ENCODE measurements at regions not wholly inside any gene's neighbourhood (a gene's known extent, or its start where the extent isn't known, plus 50 kb on each side); places are given as distances from the start of the nearest gene placed in this dataset.
"Not testable (repeated sequence)": the region's sequence is repeated elsewhere in the genome, so short reads cannot be mapped to it uniquely, and the experiment has no call there.

GRCh38 chr1:96524100-96524499, 197.5 kb upstream of the PTBP2 start:
- peak; percentile 8 to 60 for DNase-seq (ENCODE audit: low read depth in 1 of 2, low spot score in 1 of 2)

DNA sequence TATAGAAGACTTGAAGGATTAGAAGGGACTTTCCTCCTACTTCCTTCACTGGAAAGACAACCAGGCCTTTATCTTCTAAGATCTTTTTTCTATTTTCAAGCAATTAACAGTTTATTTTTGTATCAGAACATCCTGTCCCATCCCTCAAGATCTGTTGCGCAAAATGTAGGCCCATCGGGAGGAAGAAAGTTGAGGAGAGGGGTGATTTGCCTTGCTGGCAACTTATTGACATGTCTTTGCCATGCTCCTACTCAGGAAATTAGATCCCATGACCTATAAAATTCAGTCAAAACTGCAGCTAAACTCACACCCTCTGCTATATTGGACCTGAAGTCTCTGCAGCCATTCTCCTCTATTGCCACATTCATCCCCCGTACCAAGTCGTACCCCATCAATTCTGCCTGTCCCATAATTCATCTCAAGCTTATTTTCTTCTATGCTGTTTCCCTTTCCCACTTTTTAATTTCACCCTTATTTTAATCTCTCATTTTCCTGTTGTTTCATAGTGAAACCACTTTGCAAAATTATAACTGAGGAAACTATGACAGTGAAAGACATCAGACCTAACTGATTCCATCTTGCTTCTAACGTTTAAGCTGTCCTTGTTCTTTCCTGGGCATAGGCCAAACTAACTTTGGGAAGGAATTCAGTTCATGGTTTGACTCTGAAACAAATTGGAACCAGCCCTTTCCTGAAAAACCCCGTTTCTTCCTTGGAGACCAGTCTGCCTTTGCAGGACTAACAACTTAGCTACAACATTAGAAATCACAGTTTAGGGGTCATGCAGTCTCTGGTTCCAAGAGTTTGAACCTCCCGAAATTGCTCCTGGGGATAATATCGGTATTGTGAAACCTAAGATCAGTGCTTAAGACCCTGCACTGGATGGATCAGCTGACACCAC, 195.7 kb upstream of the PTBP2 start:
- TF ChIP-seq SPI1 (IDR thresholded peaks at IDR 0.05; ENCODE audit: borderline replicate concordance, low read depth) (no peak), GABPA (IDR thresholded peaks at IDR 0.05; ENCODE audit: low read depth) (no peak), POLR2AphosphoS5 (IDR thresholded peaks at IDR 0.05; ENCODE audit: low read depth) (no peak)
- TF ChIP-seq, protein P1, sequence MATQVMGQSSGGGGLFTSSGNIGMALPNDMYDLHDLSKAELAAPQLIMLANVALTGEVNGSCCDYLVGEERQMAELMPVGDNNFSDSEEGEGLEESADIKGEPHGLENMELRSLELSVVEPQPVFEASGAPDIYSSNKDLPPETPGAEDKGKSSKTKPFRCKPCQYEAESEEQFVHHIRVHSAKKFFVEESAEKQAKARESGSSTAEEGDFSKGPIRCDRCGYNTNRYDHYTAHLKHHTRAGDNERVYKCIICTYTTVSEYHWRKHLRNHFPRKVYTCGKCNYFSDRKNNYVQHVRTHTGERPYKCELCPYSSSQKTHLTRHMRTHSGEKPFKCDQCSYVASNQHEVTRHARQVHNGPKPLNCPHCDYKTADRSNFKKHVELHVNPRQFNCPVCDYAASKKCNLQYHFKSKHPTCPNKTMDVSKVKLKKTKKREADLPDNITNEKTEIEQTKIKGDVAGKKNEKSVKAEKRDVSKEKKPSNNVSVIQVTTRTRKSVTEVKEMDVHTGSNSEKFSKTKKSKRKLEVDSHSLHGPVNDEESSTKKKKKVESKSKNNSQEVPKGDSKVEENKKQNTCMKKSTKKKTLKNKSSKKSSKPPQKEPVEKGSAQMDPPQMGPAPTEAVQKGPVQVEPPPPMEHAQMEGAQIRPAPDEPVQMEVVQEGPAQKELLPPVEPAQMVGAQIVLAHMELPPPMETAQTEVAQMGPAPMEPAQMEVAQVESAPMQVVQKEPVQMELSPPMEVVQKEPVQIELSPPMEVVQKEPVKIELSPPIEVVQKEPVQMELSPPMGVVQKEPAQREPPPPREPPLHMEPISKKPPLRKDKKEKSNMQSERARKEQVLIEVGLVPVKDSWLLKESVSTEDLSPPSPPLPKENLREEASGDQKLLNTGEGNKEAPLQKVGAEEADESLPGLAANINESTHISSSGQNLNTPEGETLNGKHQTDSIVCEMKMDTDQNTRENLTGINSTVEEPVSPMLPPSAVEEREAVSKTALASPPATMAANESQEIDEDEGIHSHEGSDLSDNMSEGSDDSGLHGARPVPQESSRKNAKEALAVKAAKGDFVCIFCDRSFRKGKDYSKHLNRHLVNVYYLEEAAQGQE (IDR thresholded peaks at IDR 0.05; ENCODE audit: insufficient replicate concordance, low read depth): no peak
- TF ChIP-seq, protein P2, sequence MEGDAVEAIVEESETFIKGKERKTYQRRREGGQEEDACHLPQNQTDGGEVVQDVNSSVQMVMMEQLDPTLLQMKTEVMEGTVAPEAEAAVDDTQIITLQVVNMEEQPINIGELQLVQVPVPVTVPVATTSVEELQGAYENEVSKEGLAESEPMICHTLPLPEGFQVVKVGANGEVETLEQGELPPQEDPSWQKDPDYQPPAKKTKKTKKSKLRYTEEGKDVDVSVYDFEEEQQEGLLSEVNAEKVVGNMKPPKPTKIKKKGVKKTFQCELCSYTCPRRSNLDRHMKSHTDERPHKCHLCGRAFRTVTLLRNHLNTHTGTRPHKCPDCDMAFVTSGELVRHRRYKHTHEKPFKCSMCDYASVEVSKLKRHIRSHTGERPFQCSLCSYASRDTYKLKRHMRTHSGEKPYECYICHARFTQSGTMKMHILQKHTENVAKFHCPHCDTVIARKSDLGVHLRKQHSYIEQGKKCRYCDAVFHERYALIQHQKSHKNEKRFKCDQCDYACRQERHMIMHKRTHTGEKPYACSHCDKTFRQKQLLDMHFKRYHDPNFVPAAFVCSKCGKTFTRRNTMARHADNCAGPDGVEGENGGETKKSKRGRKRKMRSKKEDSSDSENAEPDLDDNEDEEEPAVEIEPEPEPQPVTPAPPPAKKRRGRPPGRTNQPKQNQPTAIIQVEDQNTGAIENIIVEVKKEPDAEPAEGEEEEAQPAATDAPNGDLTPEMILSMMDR (IDR thresholded peaks at IDR 0.05; ENCODE audit: insufficient read depth, low read length): no peak

More at GRCh38 chr1:96524100-96524499, 197.5 kb upstream of the PTBP2 start:
- TF ChIP-seq GABPA (IDR thresholded peaks at IDR 0.05; ENCODE audit: low read depth) (no peak), POLR2AphosphoS5 (IDR thresholded peaks at IDR 0.05; ENCODE audit: low read depth) (no peak), SPI1 (IDR thresholded peaks at IDR 0.05; ENCODE audit: borderline replicate concordance, low read depth) (peak; percentile 43; the same call in 1 of the 2 replicates)
- TF ChIP-seq, protein P2 (IDR thresholded peaks at IDR 0.05; ENCODE audit: insufficient read depth, low read length): peak; percentile 26
- TF ChIP-seq, protein P1 (IDR thresholded peaks at IDR 0.05; ENCODE audit: insufficient replicate concordance, low read depth): no peak
- Histone ChIP-seq H3K27me3 (ENCODE audit: insufficient read depth, poor library complexity, severe bottlenecking) (no peaks in the 10 kb centered on the region), H3K27ac (replicated peaks) (no peak overlapping the region), H3K4me3 (replicated peaks; ENCODE audit: insufficient read depth, low read length) (no peak overlapping the region)

DNA sequence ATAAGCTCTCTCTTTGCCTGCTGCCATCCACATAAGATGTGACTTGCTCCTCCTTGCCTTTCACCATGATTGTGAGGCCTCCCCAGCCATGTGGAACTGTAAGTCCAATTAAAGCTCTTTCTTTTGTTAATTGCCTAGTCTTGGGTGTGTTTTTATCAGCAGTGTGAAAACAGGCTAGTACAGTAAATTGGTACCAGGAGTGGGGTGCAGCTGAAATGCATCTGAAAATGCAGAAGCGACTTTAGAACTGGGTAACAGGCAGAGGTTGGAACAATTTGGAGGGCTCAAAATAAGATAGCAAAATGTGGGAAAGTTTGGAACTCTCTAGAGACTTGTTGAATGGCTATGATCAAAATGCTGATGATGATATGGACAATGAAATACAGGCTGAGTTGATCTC, 192.9 kb upstream of the PTBP2 start:
- H3K4me3 ChIP-seq (replicated peaks; ENCODE audit: insufficient read depth, low read length); DNase-seq (ENCODE audit: low read depth in 1 of 2, low spot score in 1 of 2); H3K27ac ChIP-seq (replicated peaks): not testable (repeated sequence)

More for the DNA sequence above, 195.7 kb upstream of the PTBP2 start:
- no peaks in the 10 kb centered on the region for H3K27me3 ChIP-seq (ENCODE audit: insufficient read depth, poor library complexity, severe bottlenecking)
- no peak overlapping the region for H3K4me3 ChIP-seq (replicated peaks; ENCODE audit: insufficient read depth, low read length)
- no peak overlapping the region for H3K27ac ChIP-seq (replicated peaks)
- no peak for DNase-seq (ENCODE audit: low read depth in 1 of 2, low spot score in 1 of 2)

GRCh38 chr1:96533820-96534219, 187.8 kb upstream of the PTBP2 start:
- Histone ChIP-seq H3K27ac (replicated peaks) (no peak overlapping the region), H3K27me3 (ENCODE audit: insufficient read depth, poor library complexity, severe bottlenecking) (no peaks in the 10 kb centered on the region), H3K4me3 (replicated peaks; ENCODE audit: insufficient read depth, low read length) (no peak overlapping the region)
- TF ChIP-seq SPI1 (IDR thresholded peaks at IDR 0.05; ENCODE audit: borderline replicate concordance, low read depth): no peak
- TF ChIP-seq, protein P1 (IDR thresholded peaks at IDR 0.05; ENCODE audit: insufficient replicate concordance, low read depth): no peak
- TF ChIP-seq GABPA (IDR thresholded peaks at IDR 0.05; ENCODE audit: low read depth): no peak
- TF ChIP-seq, protein P2 (IDR thresholded peaks at IDR 0.05; ENCODE audit: insufficient read depth, low read length): no peak
- no peak for TF ChIP-seq POLR2AphosphoS5 (IDR thresholded peaks at IDR 0.05; ENCODE audit: low read depth)
- DNase-seq (ENCODE audit: low read depth in 1 of 2, low spot score in 1 of 2): no peak

More for the DNA sequence above, 192.9 kb upstream of the PTBP2 start:
- H3K27me3 ChIP-seq (ENCODE audit: insufficient read depth, poor library complexity, severe bottlenecking): not testable (repeated sequence)
